ENCODE measurements at regions not wholly inside any gene's neighbourhood (a gene's known extent, or its start where the extent isn't known, plus 50 kb on each side); places are given as distances from the start of the nearest gene placed in this dataset.

GRCh38 chr1:87714278-87714677 is 385.6 kb downstream of the LMO4 start:
- intact Hi-C loops (cut with DNase I), result no loop called here
- H3K9me3 ChIP-seq, result no peaks in the 10 kb centered on the region
- DNase-seq, result no peak
- no peaks in the 10 kb centered on the region for H3K4me1 ChIP-seq
- no peak overlapping the region for H3K27ac ChIP-seq
- H3K4me3 ChIP-seq, result no peak overlapping the region
- 93 to 95% (median 94%) methylated on average over 2 of the region's 2 CpGs for WGBS, 4 donors
- H3K36me3 ChIP-seq, result no peaks in the 10 kb centered on the region
- no peaks in the 10 kb centered on the region for H3K27me3 ChIP-seq
- no peak for ATAC-seq
- TF ChIP-seq POLR2A (IDR thresholded peaks at IDR 0.05) (no peak), CTCF (IDR thresholded peaks at IDR 0.05) (no peak)

GRCh38 chr1:87715052-87715451 is 386.4 kb downstream of the LMO4 start:
- Histone ChIP-seq H3K36me3 (no peaks in the 10 kb centered on the region), H3K4me3 (no peak overlapping the region), H3K4me1 (no peaks in the 10 kb centered on the region), H3K9me3 (no peaks in the 10 kb centered on the region), H3K27me3 (no peaks in the 10 kb centered on the region), H3K27ac (no peak overlapping the region)
- WGBS, 4 donors, result 85 to 87% (median 86%) methylated on average over 3 of the region's 3 CpGs
- ATAC-seq (no peak), DNase-seq (no peak)
- no peak for TF ChIP-seq CTCF (IDR thresholded peaks at IDR 0.05)
- TF ChIP-seq POLR2A (IDR thresholded peaks at IDR 0.05), result no peak
- intact Hi-C loops (cut with DNase I), result no loop called here

GRCh38 chr1:87715471-87715870 is 386.8 kb downstream of the LMO4 start:
- H3K27ac ChIP-seq, result no peak overlapping the region
- no peaks in the 10 kb centered on the region for H3K27me3 ChIP-seq
- DNase-seq (no peak), ATAC-seq (no peak)
- no peaks in the 10 kb centered on the region for H3K9me3 ChIP-seq
- WGBS, 4 donors, result 43 to 88% (median 55%) methylated on average over 2 of the region's 2 CpGs
- no peak for TF ChIP-seq CTCF (IDR thresholded peaks at IDR 0.05)
- no peak for TF ChIP-seq POLR2A (IDR thresholded peaks at IDR 0.05)
- no peaks in the 10 kb centered on the region for H3K4me1 ChIP-seq
- no peaks in the 10 kb centered on the region for H3K36me3 ChIP-seq
- H3K4me3 ChIP-seq, result no peak overlapping the region
- intact Hi-C loops (cut with DNase I), result no loop called here

GRCh38 chr1:87717157-87717670 is 388.5 kb downstream of the LMO4 start:
- Histone ChIP-seq H3K4me1 (no peaks in the 10 kb centered on the region), H3K27me3 (no peaks in the 10 kb centered on the region), H3K9me3 (no peaks in the 10 kb centered on the region), H3K4me3 (no peak overlapping the region), H3K36me3 (no peaks in the 10 kb centered on the region), H3K27ac (no peak overlapping the region)
- ATAC-seq (no peak), DNase-seq (no peak)
- intact Hi-C loops (cut with DNase I), result no loop called here
- WGBS, 4 donors, result 76 to 84% (median 83%) methylated on average over 2 of the region's 2 CpGs
- no peak for TF ChIP-seq POLR2A (IDR thresholded peaks at IDR 0.05)
- no peak for TF ChIP-seq CTCF (IDR thresholded peaks at IDR 0.05)
